Esophagus squamous epithelium (tissue), 5 donors: ENCODE measurements at regions not wholly inside any gene's neighbourhood (a gene's known extent, or its start where the extent isn't known, plus 50 kb on each side); places are given as distances from the start of the nearest gene placed in this dataset.

Experiments
- DNase-seq: peaks from one replicate; lab custom pipeline; 2025; lab: John Stamatoyannopoulos, UW
- H3K27ac ChIP-seq, 4 donors: fragments of 200-600 bp; sonication (generic); one replicate each; pipeline ENCODE4 v1.5.1; 2016 to 2019; ENCODE audit warnings: mild to moderate bottlenecking in 1 of 4
- H3K27me3 ChIP-seq, 4 donors: fragments of 200-600 bp; sonication (generic); 1 replicate in 3 of 4; 2 replicates in 1 of 4; pipeline versions ENCODE4 v1.5.1 to v1.6.0; 2017 to 2021; ENCODE audit warnings: antibody characterized with exemption in 1 of 4
- H3K36me3 ChIP-seq, 3 donors: fragments of 200-600 bp; sonication (generic); one replicate each; pipeline ENCODE4 v1.5.1; 2016 to 2019
- H3K4me1 ChIP-seq, 3 donors: fragments of 200-600 bp; sonication (generic); one replicate each; pipeline ENCODE4 v1.5.1; 2017 to 2019
- H3K4me3 ChIP-seq, 4 donors: fragments of 200-600 bp; sonication (generic); 1 replicate in 3 of 4; 2 replicates in 1 of 4; pipeline ENCODE4 v1.5.1; 2016 to 2019; ENCODE audit warnings: mild to moderate bottlenecking in 2 of 4, moderate library complexity in 1 of 4
- H3K9me3 ChIP-seq, 3 donors: fragments of 200-600 bp; sonication (generic); one replicate each; pipeline ENCODE4 v1.5.1; 2016 to 2019
- CTCF ChIP-seq, 6 experiments: fragments of 450-650 bp in 4 of 6; fragments of 200-600 bp in 2 of 6; sonication (generic) in 2 of 6; IDR thresholded peaks; one replicate each; pipeline ENCODE4 v1.5.1; 2016 to 2019; ENCODE audit warnings: antibody characterized with exemption in 6 of 6, mild to moderate bottlenecking in 4 of 6, moderate library complexity in 4 of 6
- POLR2A ChIP-seq, 4 donors: fragments of 450-650 bp; IDR thresholded peaks; one replicate each; pipeline ENCODE4 v1.6.1; 2017; ENCODE audit warnings: antibody characterized with exemption in 4 of 4, mild to moderate bottlenecking in 4 of 4, moderate library complexity in 3 of 4
- WGBS, 2 donors: methylation state at CpG; one replicate each; pipeline ENCODE4 v1.1.5; 2018; 5-methylcytosine and 5-hydroxymethylcytosine counted together
- intact Hi-C: fragments of 100-400 bp; cut with DNase I; formaldehyde crosslinking; loops from one replicate; pipeline ENCODE4 v1.15.0; 2022
- donor health status: DM: yes; HTN: yes; CAD: no.

DNA sequence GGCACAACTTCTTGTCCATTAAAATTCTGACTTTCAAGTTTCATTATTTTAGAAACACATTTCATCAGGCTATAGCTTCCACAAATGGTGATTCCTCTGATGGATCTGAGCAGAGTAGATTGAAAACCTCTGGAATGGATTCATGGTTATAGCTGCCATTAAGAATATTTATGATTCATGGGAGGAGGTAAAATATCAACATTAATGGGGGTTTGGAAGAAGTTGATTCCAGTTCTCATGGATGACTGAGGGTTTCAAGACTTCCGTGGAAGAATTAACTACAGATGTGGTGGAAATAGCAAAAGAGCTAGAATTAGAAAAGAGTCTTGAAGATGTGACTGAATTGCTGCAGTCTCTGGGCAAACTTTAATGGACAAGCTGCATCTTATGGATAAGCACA is 797.4 kb downstream of the SUCLG1 start:
- Histone ChIP-seq H3K36me3 (no peaks in the 10 kb centered on the region), H3K27ac (no peak overlapping the region), H3K4me3 (no peak overlapping the region), H3K4me1 (no peaks in the 10 kb centered on the region), H3K9me3 (no peaks in the 10 kb centered on the region), H3K27me3 (no peaks in the 10 kb centered on the region)
- intact Hi-C loops, result no loop called here
- no peak for DNase-seq
- TF ChIP-seq POLR2A (IDR thresholded peaks at IDR 0.05) (no peak), CTCF (IDR thresholded peaks at IDR 0.05) (no peak)
- WGBS, 2 donors, result 77 to 93% methylated on average over 1 of the region's 1 CpG

DNA sequence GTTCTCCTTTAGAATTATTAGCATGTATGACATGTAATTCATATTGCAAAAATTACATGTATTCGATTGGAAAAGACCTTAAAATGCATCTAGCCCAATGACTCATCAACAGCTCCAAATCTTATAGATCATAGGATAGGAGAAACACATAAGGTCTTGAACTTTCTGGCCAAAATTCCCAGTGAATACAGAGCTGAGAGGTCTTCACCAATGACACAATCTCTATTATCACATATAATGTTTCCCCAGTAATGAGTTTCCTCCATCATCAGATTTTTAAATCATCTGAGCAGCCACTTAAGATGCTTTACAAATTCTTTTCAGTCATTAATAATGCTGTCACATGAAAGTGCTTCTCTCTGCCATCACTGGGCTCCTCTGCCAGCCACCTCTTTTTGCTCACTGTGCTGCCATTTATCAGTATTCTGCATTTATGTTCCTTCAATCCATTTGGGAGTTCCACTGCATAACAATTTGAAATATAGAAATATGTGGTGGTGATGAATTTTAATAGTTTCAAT is 804.9 kb downstream of the SUCLG1 start:
- Histone ChIP-seq H3K9me3 (no peaks in the 10 kb centered on the region), H3K27me3 (no peaks in the 10 kb centered on the region), H3K4me3 (no peak overlapping the region), H3K27ac (no peak overlapping the region), H3K4me1 (no peaks in the 10 kb centered on the region), H3K36me3 (no peaks in the 10 kb centered on the region)
- no peak for DNase-seq
- WGBS, 2 donors, result 28 to 30% methylated on average over 1 of the region's 1 CpG
- intact Hi-C loops, result no loop called here
- no peak for TF ChIP-seq CTCF (IDR thresholded peaks at IDR 0.05)
- no peak for TF ChIP-seq POLR2A (IDR thresholded peaks at IDR 0.05)

DNA sequence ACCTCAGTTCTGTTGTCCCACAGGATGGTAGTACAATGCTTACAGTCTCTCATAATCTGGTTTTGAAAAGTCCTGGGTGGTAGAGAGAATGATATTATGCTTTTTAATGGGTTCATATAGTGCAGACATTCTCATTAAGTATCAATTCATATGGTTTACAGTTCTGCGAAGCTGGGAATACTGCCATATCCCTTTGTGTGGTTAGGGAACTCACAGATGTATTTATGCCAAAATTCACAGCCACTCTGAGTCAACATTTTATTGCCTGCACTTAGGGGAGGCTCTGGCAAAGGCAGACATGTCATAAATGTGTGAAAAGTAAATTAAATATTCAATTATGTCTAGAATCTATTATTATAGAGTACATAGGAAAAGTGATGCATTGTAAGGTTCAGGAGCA is 808.2 kb downstream of the SUCLG1 start:
- Histone ChIP-seq H3K9me3 (no peaks in the 10 kb centered on the region), H3K4me3 (no peak overlapping the region), H3K4me1 (no peaks in the 10 kb centered on the region), H3K27ac (no peak overlapping the region), H3K36me3 (no peaks in the 10 kb centered on the region), H3K27me3 (no peaks in the 10 kb centered on the region)
- 44 to 69% methylated on average over 1 of the region's 1 CpG for WGBS, 2 donors
- intact Hi-C loops, result no loop called here
- no peak for DNase-seq
- TF ChIP-seq POLR2A (IDR thresholded peaks at IDR 0.05), result no peak
- no peak for TF ChIP-seq CTCF (IDR thresholded peaks at IDR 0.05)

DNA sequence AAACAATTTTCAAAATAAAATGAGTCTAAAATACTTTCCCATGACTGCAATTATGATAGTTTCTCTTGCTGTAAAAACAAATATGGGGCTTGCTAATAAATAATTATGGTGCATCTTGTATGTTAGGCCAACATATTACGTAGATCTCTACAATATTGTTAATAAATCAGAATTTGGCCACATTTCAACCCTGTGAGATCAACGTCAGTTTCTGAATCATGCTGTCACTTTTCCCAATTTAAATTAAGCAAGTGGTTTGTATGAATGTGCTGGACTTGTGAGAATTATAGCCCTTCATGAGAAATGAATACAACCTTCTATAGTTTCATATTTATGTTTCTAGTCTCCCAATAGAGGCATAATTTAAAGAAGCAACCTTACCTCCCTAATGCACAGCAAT is 808.9 kb downstream of the SUCLG1 start:
- Histone ChIP-seq H3K4me3 (no peak overlapping the region), H3K9me3 (no peaks in the 10 kb centered on the region), H3K27me3 (no peaks in the 10 kb centered on the region), H3K4me1 (no peaks in the 10 kb centered on the region), H3K36me3 (no peaks in the 10 kb centered on the region), H3K27ac (no peak overlapping the region)
- no peak for TF ChIP-seq POLR2A (IDR thresholded peaks at IDR 0.05)
- TF ChIP-seq CTCF (IDR thresholded peaks at IDR 0.05), result no peak
- 37 to 46% methylated on average over 2 of the region's 2 CpGs for WGBS, 2 donors
- no peak for DNase-seq
- intact Hi-C loops, result no loop called here

DNA sequence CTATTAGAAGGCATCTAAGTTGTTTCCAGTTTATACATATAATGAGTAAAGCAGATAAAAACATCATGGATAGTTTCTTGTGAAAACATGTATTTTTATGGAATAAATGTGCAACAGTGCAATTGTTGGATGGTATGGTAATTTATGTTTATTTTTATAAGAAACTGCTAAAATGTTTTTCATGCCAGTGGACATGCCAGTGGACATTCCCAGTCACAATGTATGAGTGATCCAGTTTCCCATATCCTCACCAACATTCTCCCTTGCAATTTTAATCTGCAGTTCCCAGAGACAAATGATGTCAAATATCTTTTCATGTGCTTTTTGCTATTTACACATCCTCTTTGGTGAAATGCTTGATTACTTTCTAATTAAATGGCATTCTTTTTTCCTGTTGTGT is 818.6 kb downstream of the SUCLG1 start:
- intact Hi-C loops, result no loop called here
- Histone ChIP-seq H3K36me3 (no peaks in the 10 kb centered on the region), H3K9me3 (no peaks in the 10 kb centered on the region), H3K27ac (no peak overlapping the region), H3K27me3 (no peaks in the 10 kb centered on the region), H3K4me1 (no peaks in the 10 kb centered on the region), H3K4me3 (no peak overlapping the region)
- no peak for DNase-seq
- TF ChIP-seq CTCF (IDR thresholded peaks at IDR 0.05) (no peak), POLR2A (IDR thresholded peaks at IDR 0.05) (no peak)
